H1 (cell line): ENCODE measurements at regions not wholly inside any gene's neighbourhood (a gene's known extent, or its start where the extent isn't known, plus 50 kb on each side); places are given as distances from the start of the nearest gene placed in this dataset.

ENCODE experiments used
- CTCF ChIA-PET: fragments of 300-600 bp; sonication (Branson Sonifier 250); formaldehyde crosslinking; loops from one replicate; lab custom pipeline; 2021; ENCODE audit not compliant: partially characterized antibody; lab: Charles Lee
- POLR2A ChIA-PET: fragments of 300-600 bp; sonication (Branson Sonifier 250); formaldehyde crosslinking; loops from one replicate; lab custom pipeline; 2021; ENCODE audit warnings: inconsistent platforms; ENCODE audit not compliant: partially characterized antibody; lab: Charles Lee
- DNase-seq, 2 experiments: peaks; one replicate each; pipeline versions ENCODE4 v3.0.0 to v3.0.0-alpha.2; 2010 to 2022; ENCODE audit warnings: low spot score in 2 of 2, low read depth in 1 of 2, mixed read lengths in 1 of 2
- FAIRE-seq: peaks from 2 replicates; lab custom pipeline; 2011; peaks lifted over from hg19 to GRCh38; lab: Jason Lieb, UNC
- H2AFZ ChIP-seq: 2 replicates; pipeline ENCODE4 v1.8.1; 2012; ENCODE audit warnings: low read length, inconsistent platforms
- H2AK5ac ChIP-seq: 2 replicates; pipeline ENCODE4 v1.6.1; 2013; ENCODE audit warnings: low read depth, low read length
- H2BK120ac ChIP-seq: replicated peaks from 2 replicates; pipeline ENCODE3; 2013; ENCODE audit warnings: low read depth, low read length, inconsistent platforms
- H2BK12ac ChIP-seq: 2 replicates; pipeline ENCODE4 v1.6.1; 2013; ENCODE audit warnings: low read depth, low read length
- H2BK15ac ChIP-seq: 2 replicates; pipeline ENCODE4 v1.6.1; 2013; ENCODE audit warnings: low read length
- H2BK20ac ChIP-seq: 2 replicates; pipeline ENCODE4 v1.6.1; 2013; ENCODE audit warnings: low read length
- H2BK5ac ChIP-seq: 2 replicates; pipeline ENCODE4 v1.6.1; 2013; ENCODE audit warnings: low read depth, low read length
- H3K14ac ChIP-seq: 2 replicates; pipeline ENCODE4 v1.6.1; 2013; ENCODE audit warnings: inconsistent platforms; ENCODE audit not compliant: insufficient read length
- H3K18ac ChIP-seq: 2 replicates; pipeline ENCODE4 v1.6.1; 2013; ENCODE audit warnings: low read length; ENCODE audit errors: extremely low read depth
- H3K23ac ChIP-seq: 2 replicates; pipeline ENCODE4 v1.6.1; 2013; ENCODE audit warnings: inconsistent platforms; ENCODE audit not compliant: insufficient read length
- H3K23me2 ChIP-seq: 2 replicates; pipeline ENCODE4 v1.6.1; 2013; ENCODE audit warnings: low read depth, low read length
- H3K27ac ChIP-seq: 2 replicates; pipeline ENCODE4 v1.6.1; 2011; ENCODE audit warnings: low read depth, low read length, inconsistent platforms
- H3K27me3 ChIP-seq, 4 experiments: replicated peaks in 1 of 4; 1 replicate in 1 of 4; 2 replicates in 3 of 4; pipeline versions ENCODE4 v1.6.1 to v1.8.1; 2011 to 2013; ENCODE audit warnings: low read length in 3 of 4, mild to moderate bottlenecking in 3 of 4, inconsistent platforms in 2 of 4, mixed read lengths in 2 of 4, moderate library complexity in 1 of 4; ENCODE audit not compliant: control insufficient read depth in 3 of 4, insufficient read depth in 3 of 4; ENCODE audit errors: extremely low read depth in 1 of 4
- H3K36me3 ChIP-seq, 4 experiments: 2 replicates each; pipeline versions ENCODE4 v1.6.1 to v1.8.1; 2011 to 2013; ENCODE audit warnings: mild to moderate bottlenecking in 4 of 4, low read length in 3 of 4, moderate library complexity in 2 of 4, control low read depth in 1 of 4, inconsistent platforms in 1 of 4; ENCODE audit not compliant: insufficient read depth in 4 of 4, control insufficient read depth in 2 of 4
- H3K4ac ChIP-seq: replicated peaks from 2 replicates; pipeline ENCODE3; 2013; ENCODE audit warnings: low read length, low read depth, mixed read lengths, inconsistent platforms; ENCODE audit not compliant: insufficient read length
- H3K4me1 ChIP-seq, 4 experiments: replicated peaks in 1 of 4; 1 replicate in 1 of 4; 2 replicates in 3 of 4; pipeline versions ENCODE4 v1.6.1 to v1.8.1; 2011 to 2013; ENCODE audit warnings: low read length in 3 of 4, inconsistent platforms in 2 of 4, mixed read lengths in 1 of 4; ENCODE audit not compliant: insufficient read depth in 4 of 4, control insufficient read depth in 3 of 4
- H3K4me2 ChIP-seq, 2 experiments: 2 replicates each; pipeline versions ENCODE4 v1.6.1 to v1.8.1; 2011 to 2013; ENCODE audit warnings: low read depth in 2 of 2, low read length in 2 of 2, control low read depth in 1 of 2, inconsistent platforms in 1 of 2, mild to moderate bottlenecking in 1 of 2; ENCODE audit not compliant: insufficient read depth in 1 of 2
- H3K4me3 ChIP-seq, 4 experiments: fragments of 200-600, 300-600 bp in 1 of 4; sonication (generic), shearing (Covaris generic), sonication (Bioruptor Twin) in 1 of 4; 2 replicates each; pipeline versions ENCODE4 v1.5.1 to v1.8.1; 2011 to 2016; ENCODE audit warnings: low read length in 4 of 4, low read depth in 3 of 4, control low read depth in 2 of 4, inconsistent platforms in 2 of 4, mild to moderate bottlenecking in 2 of 4, mixed read lengths in 1 of 4, moderate library complexity in 1 of 4; ENCODE audit not compliant: insufficient read depth in 2 of 4; ENCODE audit errors: extremely low read depth in 1 of 4
- H3K56ac ChIP-seq: replicated peaks from 2 replicates; pipeline ENCODE3; 2013; ENCODE audit warnings: low read depth, mild to moderate bottlenecking, mixed read lengths, low read length, inconsistent platforms; ENCODE audit not compliant: insufficient read length
- H3K79me1 ChIP-seq: 2 replicates; pipeline ENCODE4 v1.6.1; 2013; ENCODE audit warnings: low read depth, low read length, control low read depth
- H3K79me2 ChIP-seq, 2 experiments: 2 replicates each; pipeline versions ENCODE4 v1.6.1 to v1.8.1; 2012 to 2013; ENCODE audit warnings: low read length in 2 of 2, mild to moderate bottlenecking in 2 of 2, inconsistent platforms in 1 of 2; ENCODE audit not compliant: insufficient read depth in 2 of 2, control insufficient read depth in 1 of 2
- H3K9ac ChIP-seq, 4 experiments: replicated peaks in 1 of 4; 1 replicate in 1 of 4; 2 replicates in 3 of 4; pipeline versions ENCODE4 v1.6.1 to v1.8.1; 2011 to 2013; ENCODE audit warnings: low read depth in 3 of 4, low read length in 3 of 4, control low read depth in 2 of 4, mild to moderate bottlenecking in 2 of 4, moderate library complexity in 2 of 4, inconsistent platforms in 1 of 4; ENCODE audit errors: extremely low read depth in 1 of 4
- H3K9me3 ChIP-seq, 2 experiments: 2 replicates each; pipeline versions ENCODE4 v1.6.1 to v1.8.1; 2012 to 2013; ENCODE audit warnings: mild to moderate bottlenecking in 2 of 2, moderate library complexity in 2 of 2, control low read depth in 1 of 2, inconsistent platforms in 1 of 2, low read depth in 1 of 2, low read length in 1 of 2, mixed read lengths in 1 of 2; ENCODE audit not compliant: insufficient read depth in 2 of 2
- H4K20me1 ChIP-seq, 2 experiments: replicated peaks in 1 of 2; 2 replicates each; pipeline versions ENCODE3 to v1.8.1; 2011 to 2013; ENCODE audit warnings: inconsistent platforms in 2 of 2, low read length in 2 of 2, mild to moderate bottlenecking in 1 of 2; ENCODE audit not compliant: insufficient read depth in 2 of 2, control insufficient read depth in 1 of 2
- H4K5ac ChIP-seq: 2 replicates; pipeline ENCODE4 v1.6.1; 2013; ENCODE audit warnings: low read length, low read depth, mixed read lengths, inconsistent platforms; ENCODE audit not compliant: insufficient read length
- H4K8ac ChIP-seq: 2 replicates; pipeline ENCODE4 v1.8.0; 2013; ENCODE audit warnings: mild to moderate bottlenecking, moderate library complexity, low read length, inconsistent platforms; ENCODE audit not compliant: insufficient read depth; ENCODE audit errors: extremely low read depth
- H4K91ac ChIP-seq: replicated peaks from 2 replicates; pipeline ENCODE3; 2013; ENCODE audit warnings: low read length, mixed read lengths, inconsistent platforms; ENCODE audit not compliant: insufficient read length
- CBX8 ChIP-seq: fragments of 300-800, 300-1000 bp; sonication (generic); IDR thresholded peaks from 2 replicates; pipeline ENCODE4 v1.7.1; 2016; ENCODE audit warnings: low read depth, low read length, borderline replicate concordance
- SAP30 ChIP-seq: fragments of 300-600 bp; sonication (generic); IDR thresholded peaks from 2 replicates; pipeline ENCODE4 v1.7.1; 2012; ENCODE audit warnings: low read length, moderate library complexity, mild to moderate bottlenecking, inconsistent platforms; ENCODE audit not compliant: insufficient read depth, insufficient replicate concordance
- TBP ChIP-seq: IDR thresholded peaks from 2 replicates; pipeline ENCODE4 v1.6.1; 2011; ENCODE audit warnings: low read depth, low read length, improper control_type of control experiment
- YY1 ChIP-seq: IDR thresholded peaks from 2 replicates; pipeline ENCODE4 v1.6.1; 2011; ENCODE audit warnings: low read depth, mild to moderate bottlenecking, low read length
- WGBS, 2 experiments: shearing (Covaris generic) in 1 of 2; methylation state at CpG; one replicate each; pipeline versions ENCODE4 v1.1.6 to v1.1.7; 2013 to 2015; ENCODE audit warnings: low lambda C conversion rate in 2 of 2, mixed read lengths in 2 of 2, inconsistent platforms in 1 of 2, low coverage in 1 of 2, missing lambda C conversion rate in 1 of 2; ENCODE audit not compliant: insufficient replicate concordance in 2 of 2, insufficient coverage in 1 of 2, insufficient read length in 1 of 2; ENCODE audit errors: extremely low coverage in 1 of 2, missing lambda C conversion rate in 1 of 2; 5-methylcytosine and 5-hydroxymethylcytosine counted together
- TF ChIP-seq, protein P1 (sequence below): IDR thresholded peaks from 2 replicates; pipeline ENCODE4 v1.6.1; 2011; ENCODE audit warnings: low read length, improper control_type of control experiment

DNA sequence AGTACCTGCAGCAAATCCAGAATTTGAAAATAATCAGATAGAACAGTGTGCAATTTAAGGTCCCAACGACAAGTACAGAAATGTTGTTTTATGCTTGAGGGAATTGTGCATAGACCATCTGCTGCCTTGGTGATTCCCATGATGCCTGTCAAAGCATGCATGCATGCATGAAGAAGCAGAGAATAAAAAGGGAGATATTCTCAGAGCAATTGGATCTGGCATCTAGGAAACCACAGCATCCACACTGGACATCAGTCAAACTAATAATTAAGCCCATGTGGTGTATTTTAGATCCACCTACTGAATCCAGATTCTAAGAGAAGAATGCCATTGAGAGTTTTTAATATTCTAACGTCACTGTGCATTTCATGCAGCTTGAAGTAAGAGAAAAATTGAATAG lies 361.2 kb downstream of the FSIP2 start:
- no peak overlapping the region for H3K4ac ChIP-seq
- no peak overlapping the region for H2AFZ ChIP-seq
- H3K4me1 ChIP-seq = 0 out of 7 replicates have a peak, but pooled peaks cover 0 to 2% (median 0%) of the 10 kb centered on the region in 4 experiments
- no peak overlapping the region for H3K18ac ChIP-seq
- 92% methylated on average over 2 of the region's 2 CpGs; no CpG with 5 or more reads in 1 of the 2 experiments for WGBS, 2 experiments
- no peaks in the 10 kb centered on the region for H3K79me1 ChIP-seq
- H3K4me3 ChIP-seq = no peak overlapping the region
- H3K4me2 ChIP-seq = no peak overlapping the region
- H3K27ac ChIP-seq = no peak overlapping the region
- H2BK20ac ChIP-seq = no peak overlapping the region
- no peak overlapping the region for H3K14ac ChIP-seq
- no peaks in the 10 kb centered on the region for H4K20me1 ChIP-seq
- H2AK5ac ChIP-seq = no peak overlapping the region
- H2BK12ac ChIP-seq = no peak overlapping the region
- no peak for DNase-seq
- no peak overlapping the region for H4K91ac ChIP-seq
- no peak overlapping the region for H4K8ac ChIP-seq
- H2BK15ac ChIP-seq = no peak overlapping the region
- no peak overlapping the region for H3K23ac ChIP-seq
- H3K9me3 ChIP-seq = no peaks in the 10 kb centered on the region
- H3K23me2 ChIP-seq = no peaks in the 10 kb centered on the region
- H2BK5ac ChIP-seq = no peak overlapping the region
- TF ChIP-seq SAP30 (no peak), YY1 (no peak), TBP (no peak), CBX8 (no peak)
- TF ChIP-seq, protein P1, sequence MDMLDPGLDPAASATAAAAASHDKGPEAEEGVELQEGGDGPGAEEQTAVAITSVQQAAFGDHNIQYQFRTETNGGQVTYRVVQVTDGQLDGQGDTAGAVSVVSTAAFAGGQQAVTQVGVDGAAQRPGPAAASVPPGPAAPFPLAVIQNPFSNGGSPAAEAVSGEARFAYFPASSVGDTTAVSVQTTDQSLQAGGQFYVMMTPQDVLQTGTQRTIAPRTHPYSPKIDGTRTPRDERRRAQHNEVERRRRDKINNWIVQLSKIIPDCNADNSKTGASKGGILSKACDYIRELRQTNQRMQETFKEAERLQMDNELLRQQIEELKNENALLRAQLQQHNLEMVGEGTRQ = no peak
- TF ChIP-seq, all 59 proteins: peak for 0
- H3K36me3 ChIP-seq = no peaks in the 10 kb centered on the region
- no peak overlapping the region for H3K56ac ChIP-seq
- CTCF ChIA-PET = no interaction called here
- no peak overlapping the region for H2BK120ac ChIP-seq
- no peaks in the 10 kb centered on the region for H3K79me2 ChIP-seq
- H4K5ac ChIP-seq = no peak overlapping the region
- POLR2A ChIA-PET = no interaction called here
- H3K27me3 ChIP-seq = no peaks in the 10 kb centered on the region
- H3K9ac ChIP-seq = no peak overlapping the region
- no peak for FAIRE-seq
